ENCODE measurements at regions not wholly inside any gene's neighbourhood (a gene's known extent, or its start where the extent isn't known, plus 50 kb on each side); places are given as distances from the start of the nearest gene placed in this dataset.

GRCh38 chr13:97696921-97697320 lies 256.6 kb upstream of the IPO5 start:
- ATAC-seq = no peak

DNA sequence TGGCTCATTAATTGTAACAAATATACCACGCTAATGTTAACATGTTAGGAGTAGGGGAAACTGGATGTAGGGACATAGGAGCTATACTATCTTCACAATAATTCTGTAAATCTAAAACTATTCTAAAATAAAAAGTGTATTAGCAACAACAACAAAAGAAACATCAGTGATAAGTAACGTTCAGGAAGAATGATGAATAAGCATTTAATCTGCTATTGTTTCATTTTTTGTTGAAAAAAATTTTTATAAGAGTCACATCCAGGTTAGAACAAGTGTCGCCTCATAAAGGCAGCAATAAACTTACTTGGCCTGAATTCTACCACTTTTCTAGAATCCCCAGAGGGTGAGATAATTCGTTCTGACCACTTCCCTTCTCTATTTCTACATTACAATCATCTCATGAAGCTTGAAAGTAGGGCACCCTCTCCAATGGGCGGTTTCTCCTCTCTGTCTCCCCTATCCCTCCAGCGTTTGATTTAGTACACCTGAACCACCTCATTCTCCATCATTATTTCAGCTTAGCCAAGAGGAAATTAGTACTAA lies 253.1 kb upstream of the IPO5 start:
- H3K4me3 ChIP-seq = no peak overlapping the region
- intact Hi-C loops (cut with DNase I) = no loop called here
- no peaks in the 10 kb centered on the region for H3K4me1 ChIP-seq

More at GRCh38 chr13:97696921-97697320, 256.6 kb upstream of the IPO5 start:
- Histone ChIP-seq H3K27me3 (ENCODE audit: low read depth) (no peaks in the 10 kb centered on the region), H3K9me3 (no peaks in the 10 kb centered on the region), H3K4me3 (no peak overlapping the region), H3K27ac (no peak overlapping the region), H3K4me1 (no peaks in the 10 kb centered on the region), H3K36me3 (no peaks in the 10 kb centered on the region)
- no peak for DNase-seq
- TF ChIP-seq CTCF (IDR thresholded peaks at IDR 0.05) = no peak
- intact Hi-C loops (cut with DNase I) = no loop called here

DNA sequence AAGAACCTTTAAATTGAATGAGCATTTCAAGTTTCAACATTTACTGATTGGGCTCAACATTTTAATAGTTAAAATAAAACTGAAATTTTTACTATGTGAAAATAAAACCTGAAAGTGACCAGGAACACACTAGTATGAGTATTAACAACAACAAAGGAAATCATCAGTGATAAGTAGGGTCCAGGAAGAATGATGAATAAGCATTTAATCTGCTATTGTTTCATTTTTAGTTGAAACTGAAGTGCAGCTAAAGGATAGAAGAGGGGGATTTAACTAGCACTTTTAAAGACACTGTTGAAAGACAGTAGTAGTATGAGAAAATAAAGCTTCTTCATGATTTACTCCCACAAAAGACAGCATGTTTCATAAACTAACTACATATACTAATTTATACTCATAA lies 250.9 kb upstream of the IPO5 start:
- Histone ChIP-seq H3K36me3 (no peaks in the 10 kb centered on the region), H3K9me3 (no peaks in the 10 kb centered on the region), H3K27ac (no peak overlapping the region), H3K4me3 (no peak overlapping the region), H3K27me3 (ENCODE audit: low read depth) (no peaks in the 10 kb centered on the region), H3K4me1 (no peaks in the 10 kb centered on the region)
- no peak for TF ChIP-seq CTCF (IDR thresholded peaks at IDR 0.05)
- no peak for ATAC-seq
- DNase-seq = no peak
- intact Hi-C loops (cut with DNase I) = no loop called here

More for the DNA sequence above, 253.1 kb upstream of the IPO5 start:
- ATAC-seq = no peak
- DNase-seq = no peak
- no peak overlapping the region for H3K27ac ChIP-seq
- no peaks in the 10 kb centered on the region for H3K36me3 ChIP-seq
- no peaks in the 10 kb centered on the region for H3K27me3 ChIP-seq (ENCODE audit: low read depth)
- no peaks in the 10 kb centered on the region for H3K9me3 ChIP-seq
- no peak for TF ChIP-seq CTCF (IDR thresholded peaks at IDR 0.05)

GRCh38 chr13:97710797-97711196 lies 242.7 kb upstream of the IPO5 start:
- no peaks in the 10 kb centered on the region for H3K4me1 ChIP-seq
- H3K27ac ChIP-seq = no peak overlapping the region
- intact Hi-C loops (cut with DNase I) = no loop called here
- H3K27me3 ChIP-seq (ENCODE audit: low read depth) = no peaks in the 10 kb centered on the region
- no peaks in the 10 kb centered on the region for H3K36me3 ChIP-seq
- peaks cover 9% of the 10 kb centered on the region for H3K9me3 ChIP-seq
- no peak for DNase-seq
- no peak for TF ChIP-seq CTCF (IDR thresholded peaks at IDR 0.05)
- ATAC-seq = no peak
- H3K4me3 ChIP-seq = no peak overlapping the region

GRCh38 chr13:97712770-97713169 lies 240.7 kb upstream of the IPO5 start:
- no peaks in the 10 kb centered on the region for H3K27me3 ChIP-seq (ENCODE audit: low read depth)
- no peaks in the 10 kb centered on the region for H3K36me3 ChIP-seq
- no peak overlapping the region for H3K4me3 ChIP-seq
- peaks cover 6% of the 10 kb centered on the region for H3K4me1 ChIP-seq
- peaks cover 9% of the 10 kb centered on the region for H3K9me3 ChIP-seq
- DNase-seq = no peak
- no peak for ATAC-seq
- H3K27ac ChIP-seq = no peak overlapping the region
- TF ChIP-seq CTCF (IDR thresholded peaks at IDR 0.05) = no peak
- intact Hi-C loops (cut with DNase I) = no loop called here

- Histone ChIP-seq H3K27ac (no peak overlapping the region), H3K36me3 (no peaks in the 10 kb centered on the region), H3K9me3 (peaks cover 9% of the 10 kb centered on the region), H3K4me3 (no peak overlapping the region), H3K27me3 (ENCODE audit: low read depth) (no peaks in the 10 kb centered on the region), H3K4me1 (peaks cover 6% of the 10 kb centered on the region)
- DNase-seq = no peak
- intact Hi-C loops (cut with DNase I) = no loop called here
- ATAC-seq = peak; percentile 51 to 82
- no peak for TF ChIP-seq CTCF (IDR thresholded peaks at IDR 0.05)
Observed at GRCh38 chr13:97715763-97716162, 237.7 kb upstream of the IPO5 start.

Data from lower lobe of right lung (tissue), 2 donors.